Breast epithelium (tissue), 4 donors: ENCODE measurements at regions not wholly inside any gene's neighbourhood (a gene's known extent, or its start where the extent isn't known, plus 50 kb on each side); places are given as distances from the start of the nearest gene placed in this dataset.

ENCODE experiments used
- DNase-seq, 2 donors: peaks; one replicate each; pipeline ENCODE4 v3.0.0-alpha.2; 2019; ENCODE audit warnings: low spot score in 2 of 2
- H3K27ac ChIP-seq, 2 donors: fragments of 200-600 bp; sonication (generic) in 1 of 2; one replicate each; pipeline ENCODE4 v1.5.1; 2016 to 2019; ENCODE audit warnings: mild to moderate bottlenecking in 1 of 2
- H3K27me3 ChIP-seq, 2 donors: fragments of 200-600 bp; sonication (generic) in 1 of 2; one replicate each; pipeline versions ENCODE4 v1.5.1 to v1.6.0; 2017 to 2019; ENCODE audit warnings: control low read depth in 1 of 2, mild to moderate bottlenecking in 1 of 2
- H3K36me3 ChIP-seq: fragments of 200-600 bp; one replicate; pipeline ENCODE4 v1.5.1; 2019
- H3K4me1 ChIP-seq, 2 donors: fragments of 200-600 bp; sonication (generic); one replicate each; pipeline ENCODE4 v1.5.1; 2016 to 2019; ENCODE audit warnings: control low read depth in 1 of 2
- H3K4me3 ChIP-seq, 3 donors: fragments of 200-600 bp; sonication (generic); 1 replicate in 2 of 3; 2 replicates in 1 of 3; pipeline ENCODE4 v1.5.1; 2016 to 2019; ENCODE audit warnings: mild to moderate bottlenecking in 3 of 3, moderate library complexity in 2 of 3
- H3K9me3 ChIP-seq, 2 donors: fragments of 200-600 bp; sonication (generic) in 1 of 2; one replicate each; pipeline ENCODE4 v1.5.1; 2016 to 2019; ENCODE audit warnings: control low read depth in 1 of 2
- CTCF ChIP-seq, 3 donors: fragments of 450-650 bp; IDR thresholded peaks; one replicate each; pipeline ENCODE4 v1.5.1; 2016 to 2017; ENCODE audit warnings: antibody characterized with exemption in 3 of 3, mild to moderate bottlenecking in 3 of 3, moderate library complexity in 3 of 3
- POLR2A ChIP-seq: fragments of 450-650 bp; IDR thresholded peaks from one replicate; pipeline ENCODE4 v1.6.1; 2016; ENCODE audit warnings: antibody characterized with exemption, mild to moderate bottlenecking, moderate library complexity
- POLR2AphosphoS5 ChIP-seq, 3 donors: sonication (generic); formaldehyde crosslinking; IDR thresholded peaks; one replicate each; pipeline ENCODE4 v1.6.1; 2017; ENCODE audit warnings: antibody characterized with exemption in 3 of 3
- intact Hi-C: fragments of 100-400 bp; cut with DNase I; formaldehyde crosslinking; loops from one replicate; pipeline ENCODE4 v1.15.1; 2023; ENCODE audit warnings: low total_unique reads

GRCh38 chr2:21819454-21819853 lies 695.7 kb downstream of the TDRD15 start:
- no peaks in the 10 kb centered on the region for H3K9me3 ChIP-seq
- no peaks in the 10 kb centered on the region for H3K27me3 ChIP-seq
- no peak overlapping the region for H3K27ac ChIP-seq
- intact Hi-C loops: no loop called here
- H3K4me1 ChIP-seq: no peaks in the 10 kb centered on the region
- TF ChIP-seq POLR2A (no peak), CTCF (IDR thresholded peaks at IDR 0.05) (no peak), POLR2AphosphoS5 (IDR thresholded peaks at IDR 0.05) (no peak)
- H3K36me3 ChIP-seq: no peaks in the 10 kb centered on the region
- no peak overlapping the region for H3K4me3 ChIP-seq
- DNase-seq: no peak

- TF ChIP-seq CTCF (IDR thresholded peaks at IDR 0.05): no peak
- no peak for TF ChIP-seq POLR2AphosphoS5 (IDR thresholded peaks at IDR 0.05)
- TF ChIP-seq POLR2A: no peak
- Histone ChIP-seq H3K4me3 (no peak overlapping the region), H3K9me3 (no peaks in the 10 kb centered on the region), H3K27ac (no peak overlapping the region), H3K27me3 (no peaks in the 10 kb centered on the region), H3K36me3 (no peaks in the 10 kb centered on the region), H3K4me1 (no peaks in the 10 kb centered on the region)
- intact Hi-C loops: no loop called here
- no peak for DNase-seq
Observed at GRCh38 chr2:21820271-21820670, 696.5 kb downstream of the TDRD15 start.

- no peaks in the 10 kb centered on the region for H3K9me3 ChIP-seq
- TF ChIP-seq CTCF (IDR thresholded peaks at IDR 0.05) (no peak), POLR2A (no peak), POLR2AphosphoS5 (IDR thresholded peaks at IDR 0.05) (no peak)
- H3K4me3 ChIP-seq: no peak overlapping the region
- no peaks in the 10 kb centered on the region for H3K27me3 ChIP-seq
- no peak for DNase-seq
- H3K36me3 ChIP-seq: no peaks in the 10 kb centered on the region
- intact Hi-C loops: no loop called here
- H3K27ac ChIP-seq: no peak overlapping the region
- no peaks in the 10 kb centered on the region for H3K4me1 ChIP-seq
Observed at GRCh38 chr2:21821672-21822227, 698.0 kb downstream of the TDRD15 start.

GRCh38 chr2:21822505-21822904 lies 698.7 kb downstream of the TDRD15 start:
- Histone ChIP-seq H3K4me1 (no peaks in the 10 kb centered on the region), H3K4me3 (no peak overlapping the region), H3K36me3 (no peaks in the 10 kb centered on the region), H3K27me3 (no peaks in the 10 kb centered on the region), H3K9me3 (no peaks in the 10 kb centered on the region), H3K27ac (no peak overlapping the region)
- no peak for DNase-seq
- intact Hi-C loops: no loop called here
- TF ChIP-seq POLR2A (no peak), CTCF (IDR thresholded peaks at IDR 0.05) (no peak), POLR2AphosphoS5 (IDR thresholded peaks at IDR 0.05) (no peak)

GRCh38 chr2:21833767-21834166 lies 710.0 kb downstream of the TDRD15 start:
- Histone ChIP-seq H3K36me3 (no peaks in the 10 kb centered on the region), H3K4me1 (no peaks in the 10 kb centered on the region), H3K27me3 (no peaks in the 10 kb centered on the region), H3K4me3 (no peak overlapping the region), H3K27ac (no peak overlapping the region), H3K9me3 (no peaks in the 10 kb centered on the region)
- DNase-seq: no peak
- TF ChIP-seq POLR2AphosphoS5 (IDR thresholded peaks at IDR 0.05): no peak
- TF ChIP-seq POLR2A: no peak
- TF ChIP-seq CTCF (IDR thresholded peaks at IDR 0.05): no peak
- intact Hi-C loops: no loop called here
